ENCODE measurements at regions not wholly inside any gene's neighbourhood (a gene's known extent, or its start where the extent isn't known, plus 50 kb on each side); places are given as distances from the start of the nearest gene placed in this dataset.

DNA sequence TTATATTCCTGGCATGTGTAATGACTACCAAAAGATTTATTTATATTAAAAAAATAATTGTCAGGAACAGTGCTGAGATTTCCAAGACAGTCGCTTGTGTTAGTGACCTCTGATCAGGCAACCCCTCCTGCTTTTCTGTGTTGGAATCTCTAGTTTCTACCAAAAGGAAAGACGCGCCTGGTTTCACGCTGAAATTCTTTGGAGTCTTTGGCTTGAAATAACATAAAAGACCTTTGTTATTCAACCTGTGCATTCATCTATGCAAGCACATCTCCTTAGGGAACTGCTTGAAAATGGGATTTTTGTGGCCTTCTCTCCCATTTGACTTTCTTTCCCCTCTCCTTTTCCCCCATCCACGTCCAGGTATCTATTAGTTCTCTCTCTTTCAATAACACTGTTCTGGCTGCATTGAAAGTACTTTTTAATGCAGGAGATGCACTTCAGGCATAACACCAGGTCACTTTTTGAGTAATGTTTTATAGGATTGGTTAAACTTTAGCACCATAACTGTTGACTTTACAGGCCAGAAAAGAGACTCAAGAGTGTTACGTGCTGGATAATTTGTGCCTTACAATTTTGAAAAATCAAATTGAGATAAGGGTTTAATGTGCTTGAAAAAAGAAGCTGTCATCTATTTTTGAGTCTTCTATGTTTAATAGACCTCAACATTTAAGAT, 172.7 kb downstream of the GPAT3 start:
- H3K4me2 ChIP-seq (ENCODE audit: low read length): no peak overlapping the region

DNA sequence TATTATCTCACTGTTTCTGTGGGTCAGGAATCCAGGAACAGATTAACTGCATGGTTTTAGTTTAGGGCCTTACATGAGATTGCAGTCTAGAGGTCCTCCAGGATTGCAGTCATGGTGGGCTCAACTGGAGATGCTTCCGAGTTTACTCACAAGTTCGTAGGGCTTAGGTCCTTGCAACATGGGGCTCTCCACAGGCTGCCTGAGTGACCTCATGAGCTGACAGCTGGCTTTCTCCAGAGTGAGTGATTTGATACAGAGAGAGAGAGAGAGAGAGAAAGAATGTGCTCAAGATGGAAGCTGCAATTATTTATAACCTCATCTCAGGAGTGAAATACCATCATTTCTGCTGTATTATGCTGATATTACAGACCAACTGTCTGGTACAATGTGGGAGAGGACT, 168.9 kb downstream of the GPAT3 start:
- Histone ChIP-seq H3K9ac (ENCODE audit: low read length) (no peak overlapping the region), H3K27ac (ENCODE audit: low read length) (no peak overlapping the region), H3K27me3 (ENCODE audit: low read depth, low read length) (no peaks in the 10 kb centered on the region), H3K4me1 (ENCODE audit: low read length) (no peaks in the 10 kb centered on the region), H3K36me3 (replicated peaks; ENCODE audit: low read depth, low read length) (no peaks in the 10 kb centered on the region), H4K20me1 (ENCODE audit: insufficient read depth, low read length) (no peaks in the 10 kb centered on the region), H3K4me2 (ENCODE audit: low read length) (no peak overlapping the region), H2AFZ (ENCODE audit: low read depth, low read length) (no peak overlapping the region), H3K79me2 (ENCODE audit: low read length) (no peaks in the 10 kb centered on the region), H3K4me3 (ENCODE audit: low read length) (no peak overlapping the region), H3K9me3 (ENCODE audit: insufficient read depth, low read length) (no peaks in the 10 kb centered on the region)
- TF ChIP-seq EZH2phosphoT487 (IDR thresholded peaks at IDR 0.05; ENCODE audit: low read depth): no peak
- TF ChIP-seq, protein P1, sequence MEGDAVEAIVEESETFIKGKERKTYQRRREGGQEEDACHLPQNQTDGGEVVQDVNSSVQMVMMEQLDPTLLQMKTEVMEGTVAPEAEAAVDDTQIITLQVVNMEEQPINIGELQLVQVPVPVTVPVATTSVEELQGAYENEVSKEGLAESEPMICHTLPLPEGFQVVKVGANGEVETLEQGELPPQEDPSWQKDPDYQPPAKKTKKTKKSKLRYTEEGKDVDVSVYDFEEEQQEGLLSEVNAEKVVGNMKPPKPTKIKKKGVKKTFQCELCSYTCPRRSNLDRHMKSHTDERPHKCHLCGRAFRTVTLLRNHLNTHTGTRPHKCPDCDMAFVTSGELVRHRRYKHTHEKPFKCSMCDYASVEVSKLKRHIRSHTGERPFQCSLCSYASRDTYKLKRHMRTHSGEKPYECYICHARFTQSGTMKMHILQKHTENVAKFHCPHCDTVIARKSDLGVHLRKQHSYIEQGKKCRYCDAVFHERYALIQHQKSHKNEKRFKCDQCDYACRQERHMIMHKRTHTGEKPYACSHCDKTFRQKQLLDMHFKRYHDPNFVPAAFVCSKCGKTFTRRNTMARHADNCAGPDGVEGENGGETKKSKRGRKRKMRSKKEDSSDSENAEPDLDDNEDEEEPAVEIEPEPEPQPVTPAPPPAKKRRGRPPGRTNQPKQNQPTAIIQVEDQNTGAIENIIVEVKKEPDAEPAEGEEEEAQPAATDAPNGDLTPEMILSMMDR (IDR thresholded peaks at IDR 0.05; ENCODE audit: low read depth, low read length): no peak

More for the DNA sequence above, 172.7 kb downstream of the GPAT3 start:
- H3K27me3 ChIP-seq (ENCODE audit: low read depth, low read length): no peaks in the 10 kb centered on the region
- H3K79me2 ChIP-seq (ENCODE audit: low read length): no peaks in the 10 kb centered on the region
- H3K9me3 ChIP-seq (ENCODE audit: insufficient read depth, low read length): no peaks in the 10 kb centered on the region
- H4K20me1 ChIP-seq (ENCODE audit: insufficient read depth, low read length): no peaks in the 10 kb centered on the region
- H3K4me1 ChIP-seq (ENCODE audit: low read length): no peaks in the 10 kb centered on the region
- H3K36me3 ChIP-seq (replicated peaks; ENCODE audit: low read depth, low read length): no peaks in the 10 kb centered on the region
- H3K4me3 ChIP-seq (ENCODE audit: low read length): no peak overlapping the region
- H2AFZ ChIP-seq (ENCODE audit: low read depth, low read length): no peak overlapping the region
- H3K9ac ChIP-seq (ENCODE audit: low read length): no peak overlapping the region
- no peak for TF ChIP-seq EZH2phosphoT487 (IDR thresholded peaks at IDR 0.05; ENCODE audit: low read depth)
- TF ChIP-seq, protein P1 (IDR thresholded peaks at IDR 0.05; ENCODE audit: low read depth, low read length): no peak
- H3K27ac ChIP-seq (ENCODE audit: low read length): no peak overlapping the region

DNA sequence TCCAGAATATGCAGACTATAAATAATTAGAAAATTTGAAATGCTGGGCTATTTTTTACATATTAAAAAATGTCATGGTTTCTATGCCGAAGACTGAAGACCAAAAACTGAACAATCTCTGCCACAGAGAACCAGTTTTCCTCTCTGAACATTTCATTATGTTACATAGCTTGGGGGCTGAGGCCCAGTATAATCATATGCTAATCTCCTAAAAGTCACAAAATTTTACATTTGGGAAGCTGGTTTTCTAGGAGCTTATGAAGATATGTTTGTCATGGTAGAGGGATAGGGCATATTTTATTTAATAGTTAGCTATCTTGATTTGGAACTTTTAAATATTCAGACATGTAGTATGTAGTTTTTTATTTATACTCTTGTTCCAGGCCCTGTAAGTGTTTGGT, 167.8 kb downstream of the GPAT3 start:
- no peaks in the 10 kb centered on the region for H3K4me1 ChIP-seq (ENCODE audit: low read length)
- H3K4me2 ChIP-seq (ENCODE audit: low read length): no peak overlapping the region
- no peak overlapping the region for H3K4me3 ChIP-seq (ENCODE audit: low read length)
- H3K9ac ChIP-seq (ENCODE audit: low read length): no peak overlapping the region
- no peaks in the 10 kb centered on the region for H3K36me3 ChIP-seq (replicated peaks; ENCODE audit: low read depth, low read length)
- TF ChIP-seq, protein P1 (IDR thresholded peaks at IDR 0.05; ENCODE audit: low read depth, low read length): no peak
- TF ChIP-seq EZH2phosphoT487 (IDR thresholded peaks at IDR 0.05; ENCODE audit: low read depth): no peak
- H4K20me1 ChIP-seq (ENCODE audit: insufficient read depth, low read length): no peaks in the 10 kb centered on the region
- H3K9me3 ChIP-seq (ENCODE audit: insufficient read depth, low read length): no peaks in the 10 kb centered on the region
- no peak overlapping the region for H2AFZ ChIP-seq (ENCODE audit: low read depth, low read length)
- H3K27ac ChIP-seq (ENCODE audit: low read length): no peak overlapping the region
- H3K27me3 ChIP-seq (ENCODE audit: low read depth, low read length): no peaks in the 10 kb centered on the region
- H3K79me2 ChIP-seq (ENCODE audit: low read length): no peaks in the 10 kb centered on the region

DNA sequence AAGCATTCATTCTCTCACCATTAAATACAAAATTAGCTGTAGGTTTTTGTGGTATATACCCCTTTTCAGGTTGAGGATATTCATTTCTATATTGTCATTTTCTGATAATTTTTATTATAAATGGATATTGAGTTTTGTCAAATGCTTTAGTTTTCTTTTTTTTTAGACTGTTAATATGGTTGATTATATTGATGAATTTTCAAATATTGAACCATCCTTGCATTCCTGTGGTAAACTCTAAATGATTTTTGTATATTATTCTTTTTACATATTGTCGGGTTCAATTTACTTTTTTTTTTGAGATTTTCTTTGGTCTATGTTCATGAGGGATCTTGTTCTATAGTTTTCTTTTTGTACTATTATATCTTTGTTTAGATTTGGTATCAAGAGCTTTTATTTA, 165.1 kb downstream of the GPAT3 start:
- no peak overlapping the region for H2AFZ ChIP-seq (ENCODE audit: low read depth, low read length)
- no peak overlapping the region for H3K9ac ChIP-seq (ENCODE audit: low read length)
- no peak overlapping the region for H3K4me3 ChIP-seq (ENCODE audit: low read length)
- H3K79me2 ChIP-seq (ENCODE audit: low read length): no peaks in the 10 kb centered on the region
- H3K36me3 ChIP-seq (replicated peaks; ENCODE audit: low read depth, low read length): no peaks in the 10 kb centered on the region
- no peaks in the 10 kb centered on the region for H3K9me3 ChIP-seq (ENCODE audit: insufficient read depth, low read length)
- H3K27ac ChIP-seq (ENCODE audit: low read length): no peak overlapping the region
- no peaks in the 10 kb centered on the region for H4K20me1 ChIP-seq (ENCODE audit: insufficient read depth, low read length)
- no peaks in the 10 kb centered on the region for H3K4me1 ChIP-seq (ENCODE audit: low read length)
- no peak overlapping the region for H3K4me2 ChIP-seq (ENCODE audit: low read length)
- TF ChIP-seq, protein P1 (IDR thresholded peaks at IDR 0.05; ENCODE audit: low read depth, low read length): no peak
- no peak for TF ChIP-seq EZH2phosphoT487 (IDR thresholded peaks at IDR 0.05; ENCODE audit: low read depth)
- H3K27me3 ChIP-seq (ENCODE audit: low read depth, low read length): no peaks in the 10 kb centered on the region

All from OCI-LY3 (cell line).